ENCODE measurements at regions not wholly inside any gene's neighbourhood (a gene's known extent, or its start where the extent isn't known, plus 50 kb on each side); places are given as distances from the start of the nearest gene placed in this dataset.
"Not testable (repeated sequence)": the region's sequence is repeated elsewhere in the genome, so short reads cannot be mapped to it uniquely, and the experiment has no call there.

GRCh38 chr9:30765318-30765717 lies 1619.1 kb upstream of the ACO1 start:
- no peak for DNase-seq

GRCh38 chr9:30771163-30771708 lies 1613.2 kb upstream of the ACO1 start:
- no peak for DNase-seq

- DNase-seq, result no peak
Observed at GRCh38 chr9:30771760-30772159, 1612.7 kb upstream of the ACO1 start.

GRCh38 chr9:30773427-30773826 lies 1611.0 kb upstream of the ACO1 start:
- no peak for DNase-seq

GRCh38 chr9:30774326-30774725 lies 1610.1 kb upstream of the ACO1 start:
- DNase-seq, result no peak

GRCh38 chr9:30775236-30775635 lies 1609.2 kb upstream of the ACO1 start:
- no peak for DNase-seq

GRCh38 chr9:30796764-30797163 lies 1587.7 kb upstream of the ACO1 start:
- no peak for DNase-seq

- DNase-seq, result no peak
Observed at GRCh38 chr9:30799527-30800101, 1584.8 kb upstream of the ACO1 start.

- no peak for DNase-seq
Observed at GRCh38 chr9:30800421-30800820, 1584.0 kb upstream of the ACO1 start.

GRCh38 chr9:30812821-30813220 lies 1571.6 kb upstream of the ACO1 start:
- DNase-seq, result no peak

- DNase-seq, result no peak
Observed at GRCh38 chr9:30815585-30815984, 1568.9 kb upstream of the ACO1 start.

- no peak for DNase-seq
Observed at GRCh38 chr9:30845136-30845535, 1539.3 kb upstream of the ACO1 start.

GRCh38 chr9:30846651-30847050 lies 1537.8 kb upstream of the ACO1 start:
- DNase-seq, result no peak

- no peak for DNase-seq
Observed at GRCh38 chr9:30851600-30851999, 1532.8 kb upstream of the ACO1 start.

GRCh38 chr9:30900706-30901105 lies 1483.7 kb upstream of the ACO1 start:
- no peak for DNase-seq

- DNase-seq, result no peak
Observed at GRCh38 chr9:30913331-30913730, 1471.1 kb upstream of the ACO1 start.

GRCh38 chr9:30915451-30915850 lies 1469.0 kb upstream of the ACO1 start:
- DNase-seq, result no peak

GRCh38 chr9:30925126-30925525 lies 1459.3 kb upstream of the ACO1 start:
- no peak for DNase-seq

GRCh38 chr9:30925635-30926034 lies 1458.8 kb upstream of the ACO1 start:
- DNase-seq, result no peak

GRCh38 chr9:30928045-30928444 lies 1456.4 kb upstream of the ACO1 start:
- DNase-seq, result no peak

- DNase-seq, result no peak
Observed at GRCh38 chr9:30932226-30932625, 1452.2 kb upstream of the ACO1 start.

GRCh38 chr9:30935730-30936129 lies 1448.7 kb upstream of the ACO1 start:
- DNase-seq, result no peak

- no peak for DNase-seq
Observed at GRCh38 chr9:30937106-30937505, 1447.3 kb upstream of the ACO1 start.

GRCh38 chr9:30942852-30943251 lies 1441.6 kb upstream of the ACO1 start:
- not testable (repeated sequence) for DNase-seq
